HEK293 (cell line): ENCODE measurements at regions not wholly inside any gene's neighbourhood (a gene's known extent, or its start where the extent isn't known, plus 50 kb on each side); places are given as distances from the start of the nearest gene placed in this dataset.

Experiments used
- CTCF ChIA-PET: fragments of 350-600 bp; formaldehyde crosslinking; extraction: SDS; loops from one replicate; lab custom pipeline; 2021; ENCODE audit warnings: antibody characterized with exemption; lab: Yijun Ruan, JAX
- POLR2A ChIA-PET: fragments of 300-600 bp; formaldehyde crosslinking; extraction: SDS; loops from one replicate; lab custom pipeline; 2020; ENCODE audit warnings: antibody characterized with exemption, inconsistent platforms; lab: Yijun Ruan, JAX
- H3K27ac ChIP-seq: fragments of 200-500 bp; sonication (Bioruptor generic); 2 replicates; pipeline ENCODE4 v1.5.1; 2014; ENCODE audit warnings: low read depth, low read length, control low read depth, inconsistent platforms; ENCODE audit errors: extremely low read depth
- H3K36me3 ChIP-seq, 2 experiments: fragments of 200-500 bp in 1 of 2; sonication (Bioruptor generic) in 1 of 2; 1 replicate in 1 of 2; 2 replicates in 1 of 2; pipeline ENCODE4 v1.5.1; 2014 to 2017; ENCODE audit warnings: inconsistent platforms in 2 of 2, low read length in 2 of 2; ENCODE audit not compliant: control insufficient read depth in 2 of 2, insufficient read depth in 1 of 2
- H3K4me1 ChIP-seq: fragments of 200-500 bp; sonication (Bioruptor generic); 2 replicates; pipeline ENCODE4 v1.5.1; 2014; ENCODE audit warnings: mild to moderate bottlenecking, low read length, inconsistent platforms; ENCODE audit not compliant: control insufficient read depth, insufficient read depth
- H3K4me3 ChIP-seq: 2 replicates; pipeline ENCODE4 v1.5.1; 2011; ENCODE audit warnings: low read depth, mild to moderate bottlenecking, control low read depth, low read length, moderate library complexity
- H3K9me3 ChIP-seq: fragments of 200-500 bp; sonication (Bioruptor generic); 2 replicates; pipeline ENCODE4 v1.5.1; 2014; ENCODE audit warnings: low read depth, low read length, inconsistent platforms; ENCODE audit not compliant: control insufficient read depth, insufficient read depth
- BCL11B ChIP-seq: fragments of 450-650 bp; formaldehyde crosslinking; IDR thresholded peaks from 2 replicates; pipeline ENCODE4 v1.5.1; 2016; ENCODE audit warnings: low read depth, missing biosample characterization, missing genetic modification characterization
- HOXC10 ChIP-seq: sonication (generic); formaldehyde crosslinking; IDR thresholded peaks from 2 replicates; pipeline ENCODE4 v1.8.1; 2023; ENCODE audit warnings: mild to moderate bottlenecking, missing genetic modification reagents
- PRDM1 ChIP-seq: fragments of 450-650 bp; formaldehyde crosslinking; IDR thresholded peaks from 2 replicates; pipeline ENCODE4; 2016; ENCODE audit warnings: missing biosample characterization, missing genetic modification characterization
- PRDM10 ChIP-seq: fragments of 450-650 bp; formaldehyde crosslinking; IDR thresholded peaks from 2 replicates; pipeline ENCODE4 v1.5.1; 2016; ENCODE audit warnings: missing biosample characterization, missing genetic modification characterization
- REST ChIP-seq: fragments of 450-650 bp; formaldehyde crosslinking; IDR thresholded peaks from 2 replicates; pipeline ENCODE4 v1.5.1; 2016; ENCODE audit warnings: missing biosample characterization, missing genetic modification characterization
- SETDB1 ChIP-seq: IDR thresholded peaks from one replicate; pipeline ENCODE4 v1.6.1; 2017; ENCODE audit warnings: mild to moderate bottlenecking, low read length, moderate library complexity, mixed read lengths; ENCODE audit not compliant: insufficient read length
- YY2 ChIP-seq: fragments of 450-650 bp; formaldehyde crosslinking; IDR thresholded peaks from 2 replicates; pipeline ENCODE4 v1.5.1; 2016; ENCODE audit warnings: missing biosample characterization, missing genetic modification characterization
- ZBTB44 ChIP-seq: fragments of 450-650 bp; IDR thresholded peaks from 2 replicates; pipeline ENCODE4 v1.5.1; 2018; ENCODE audit warnings: missing biosample characterization, mild to moderate bottlenecking, missing genetic modification characterization
- ZFP37 ChIP-seq: fragments of 450-650 bp; formaldehyde crosslinking; IDR thresholded peaks from 2 replicates; pipeline ENCODE4 v1.5.1; 2016; ENCODE audit warnings: missing biosample characterization, missing genetic modification characterization
- ZFP41 ChIP-seq: fragments of 450-650 bp; formaldehyde crosslinking; IDR thresholded peaks from 2 replicates; pipeline ENCODE4 v1.5.1; 2016; ENCODE audit warnings: missing biosample characterization, missing genetic modification characterization, borderline replicate concordance
- ZNF146 ChIP-seq: fragments of 450-650 bp; formaldehyde crosslinking; IDR thresholded peaks from 2 replicates; pipeline ENCODE4 v1.5.1; 2016; ENCODE audit warnings: missing biosample characterization, missing genetic modification characterization
- ZNF155 ChIP-seq: fragments of 450-650 bp; formaldehyde crosslinking; IDR thresholded peaks from 2 replicates; pipeline ENCODE4 v1.5.1; 2016; ENCODE audit warnings: missing biosample characterization, missing genetic modification characterization
- ZNF19 ChIP-seq: fragments of 450-650 bp; formaldehyde crosslinking; IDR thresholded peaks from 2 replicates; pipeline ENCODE4; 2016; ENCODE audit warnings: missing biosample characterization, missing genetic modification characterization, low read depth
- ZNF302 ChIP-seq: fragments of 450-650 bp; formaldehyde crosslinking; IDR thresholded peaks from 2 replicates; pipeline ENCODE4 v1.5.1; 2016; ENCODE audit warnings: missing biosample characterization, missing genetic modification characterization, low read depth
- ZNF354C ChIP-seq: fragments of 450-650 bp; formaldehyde crosslinking; IDR thresholded peaks from 2 replicates; pipeline ENCODE4 v1.5.1; 2016; ENCODE audit warnings: missing biosample characterization, missing genetic modification characterization, low read depth, borderline replicate concordance
- ZNF394 ChIP-seq: fragments of 450-650 bp; formaldehyde crosslinking; IDR thresholded peaks from 2 replicates; pipeline ENCODE4 v1.5.1; 2016; ENCODE audit warnings: missing biosample characterization, missing genetic modification characterization, mild to moderate bottlenecking, moderate library complexity, borderline replicate concordance
- ZNF416 ChIP-seq: fragments of 450-650 bp; formaldehyde crosslinking; IDR thresholded peaks from 2 replicates; pipeline ENCODE4 v1.5.1; 2016; ENCODE audit warnings: missing biosample characterization, missing genetic modification characterization
- ZNF423 ChIP-seq: fragments of 450-650 bp; formaldehyde crosslinking; IDR thresholded peaks from 2 replicates; pipeline ENCODE4 v1.5.1; 2016; ENCODE audit warnings: missing biosample characterization, missing genetic modification characterization
- ZNF488 ChIP-seq: fragments of 450-650 bp; formaldehyde crosslinking; IDR thresholded peaks from 2 replicates; pipeline ENCODE4 v1.5.1; 2016; ENCODE audit warnings: missing biosample characterization, missing genetic modification characterization
- ZNF513 ChIP-seq: fragments of 450-650 bp; IDR thresholded peaks from 2 replicates; pipeline ENCODE4 v1.5.1; 2018; ENCODE audit warnings: missing biosample characterization, missing genetic modification characterization
- ZNF623 ChIP-seq: fragments of 450-650 bp; formaldehyde crosslinking; IDR thresholded peaks from 2 replicates; pipeline ENCODE4 v1.5.1; 2016; ENCODE audit warnings: missing biosample characterization, missing genetic modification characterization
- ZNF707 ChIP-seq: fragments of 450-650 bp; formaldehyde crosslinking; IDR thresholded peaks from 2 replicates; pipeline ENCODE4 v1.5.1; 2016; ENCODE audit warnings: missing biosample characterization, missing genetic modification characterization
- ZSCAN23 ChIP-seq: fragments of 450-650 bp; formaldehyde crosslinking; IDR thresholded peaks from 2 replicates; pipeline ENCODE4 v1.5.1; 2016; ENCODE audit warnings: missing biosample characterization, missing genetic modification characterization

- TF ChIP-seq PRDM10 (tag by site-specific recombination) (no peak), ZNF146 (tag by site-specific recombination) (no peak), ZBTB44 (tag by site-specific recombination) (no peak), HOXC10 (CRISPR knock-in tag) (no peak), ZNF416 (tag by site-specific recombination) (no peak), ZFP41 (tag by site-specific recombination) (no peak), SETDB1 (no peak), ZSCAN23 (tag by site-specific recombination) (no peak), ZNF394 (tag by site-specific recombination) (no peak), ZNF19 (no peak), ZFP37 (tag by site-specific recombination) (no peak), ZNF302 (tag by site-specific recombination) (no peak)
- TF ChIP-seq, all 188 proteins: peak for 0
Observed at GRCh38 chr7:85567983-85568382, 381.1 kb upstream of the SEMA3D start (continued).

- no peaks in the 10 kb centered on the region for H3K36me3 ChIP-seq
- CTCF ChIA-PET = no interaction called here
- no peak overlapping the region for H3K4me3 ChIP-seq
- TF ChIP-seq YY2 (no peak), ZNF707 (tag by site-specific recombination) (no peak), ZNF488 (no peak), ZNF155 (tag by site-specific recombination) (no peak)
- H3K4me1 ChIP-seq = no peaks in the 10 kb centered on the region; the same call in 1 of the 2 replicates
- H3K9me3 ChIP-seq = no peaks in the 10 kb centered on the region
- POLR2A ChIA-PET = no interaction called here
- H3K27ac ChIP-seq = no peak overlapping the region
Observed at GRCh38 chr7:85566095-85566794, 379.4 kb upstream of the SEMA3D start.

GRCh38 chr7:85565276-85565675 lies 378.4 kb upstream of the SEMA3D start:
- Histone ChIP-seq H3K27ac (no peak overlapping the region), H3K36me3 (no peaks in the 10 kb centered on the region), H3K9me3 (no peaks in the 10 kb centered on the region), H3K4me3 (no peak overlapping the region), H3K4me1 (no peaks in the 10 kb centered on the region)
- CTCF ChIA-PET = interaction anchor here (0.6 to 0.8 kb wide), 2 partner anchors 11 to 534 kb away, joined by 3 to 4 read pairs; no protein-coding TSS in a partner anchor
- POLR2A ChIA-PET = no interaction called here
- TF ChIP-seq PRDM1 (tag by site-specific recombination) = no peak
- TF ChIP-seq ZNF623 = no peak
- no peak for TF ChIP-seq ZNF416 (tag by site-specific recombination)
- no peak for TF ChIP-seq ZNF513
- TF ChIP-seq REST (tag by site-specific recombination) = no peak
- TF ChIP-seq ZNF423 (tag by site-specific recombination) = no peak
- no peak for TF ChIP-seq BCL11B (tag by site-specific recombination)
- no peak for TF ChIP-seq ZNF354C (tag by site-specific recombination)
- TF ChIP-seq YY2 = no peak
